ENCODE measurements at regions not wholly inside any gene's neighbourhood (a gene's known extent, or its start where the extent isn't known, plus 50 kb on each side); places are given as distances from the start of the nearest gene placed in this dataset.

DNA sequence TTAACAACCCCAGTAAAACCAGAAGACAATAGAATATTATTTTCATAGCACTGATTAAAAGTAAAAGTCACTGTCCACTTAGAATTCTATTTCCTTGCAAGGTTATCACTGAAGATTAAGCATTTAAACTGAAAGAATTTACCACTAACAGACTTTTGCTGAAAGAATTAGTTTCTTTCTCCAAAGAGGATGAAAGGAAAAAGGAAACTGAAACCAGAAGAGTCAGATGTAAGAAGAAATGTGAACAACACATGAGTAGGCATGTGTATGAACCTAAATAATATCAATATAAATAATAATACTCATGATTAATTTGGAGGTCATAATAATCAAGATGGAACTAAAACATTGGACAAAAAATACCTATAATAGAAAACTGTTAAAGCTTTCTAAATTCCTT lies 82.4 kb upstream of the KLHL29 start:
- TF ChIP-seq POLR2A (IDR thresholded peaks at IDR 0.05) = no peak
- TF ChIP-seq, protein P1, sequence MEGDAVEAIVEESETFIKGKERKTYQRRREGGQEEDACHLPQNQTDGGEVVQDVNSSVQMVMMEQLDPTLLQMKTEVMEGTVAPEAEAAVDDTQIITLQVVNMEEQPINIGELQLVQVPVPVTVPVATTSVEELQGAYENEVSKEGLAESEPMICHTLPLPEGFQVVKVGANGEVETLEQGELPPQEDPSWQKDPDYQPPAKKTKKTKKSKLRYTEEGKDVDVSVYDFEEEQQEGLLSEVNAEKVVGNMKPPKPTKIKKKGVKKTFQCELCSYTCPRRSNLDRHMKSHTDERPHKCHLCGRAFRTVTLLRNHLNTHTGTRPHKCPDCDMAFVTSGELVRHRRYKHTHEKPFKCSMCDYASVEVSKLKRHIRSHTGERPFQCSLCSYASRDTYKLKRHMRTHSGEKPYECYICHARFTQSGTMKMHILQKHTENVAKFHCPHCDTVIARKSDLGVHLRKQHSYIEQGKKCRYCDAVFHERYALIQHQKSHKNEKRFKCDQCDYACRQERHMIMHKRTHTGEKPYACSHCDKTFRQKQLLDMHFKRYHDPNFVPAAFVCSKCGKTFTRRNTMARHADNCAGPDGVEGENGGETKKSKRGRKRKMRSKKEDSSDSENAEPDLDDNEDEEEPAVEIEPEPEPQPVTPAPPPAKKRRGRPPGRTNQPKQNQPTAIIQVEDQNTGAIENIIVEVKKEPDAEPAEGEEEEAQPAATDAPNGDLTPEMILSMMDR (IDR thresholded peaks at IDR 0.05) = no peak
